Keratinocyte (primary cell): ENCODE measurements at regions not wholly inside any gene's neighbourhood (a gene's known extent, or its start where the extent isn't known, plus 50 kb on each side); places are given as distances from the start of the nearest gene placed in this dataset.
"Not testable (repeated sequence)": the region's sequence is repeated elsewhere in the genome, so short reads cannot be mapped to it uniquely, and the experiment has no call there.

Source experiments
- DNase-seq: peaks from one replicate; pipeline ENCODE4 v3.0.0-alpha.2; 2011; ENCODE audit warnings: low read depth, missing footprints, low spot score
- FAIRE-seq: peaks from 2 replicates; lab custom pipeline; 2011; peaks lifted over from hg19 to GRCh38; lab: Jason Lieb, UNC
- H2AFZ ChIP-seq: 2 replicates; pipeline ENCODE4 v1.6.0; 2012; ENCODE audit warnings: low read length, control low read depth, inconsistent platforms; ENCODE audit not compliant: control insufficient read depth
- H3K27ac ChIP-seq: 2 replicates; pipeline ENCODE4 v1.5.1; 2011; ENCODE audit warnings: low read length; ENCODE audit not compliant: control insufficient read depth, insufficient read depth
- H3K27me3 ChIP-seq: 3 replicates; pipeline ENCODE4 v1.6.0; 2011; ENCODE audit warnings: low read length; ENCODE audit not compliant: control insufficient read depth, insufficient read depth; ENCODE audit errors: extremely low read depth
- H3K36me3 ChIP-seq, 2 experiments: 2 replicates in 1 of 2; 3 replicates in 1 of 2; pipeline ENCODE4 v1.5.1; 2011; ENCODE audit warnings: low read length in 2 of 2, mild to moderate bottlenecking in 1 of 2; ENCODE audit not compliant: control insufficient read depth in 2 of 2, insufficient read depth in 2 of 2; ENCODE audit errors: extremely low read depth in 1 of 2
- H3K4me1 ChIP-seq: 3 replicates; pipeline ENCODE4 v1.5.1; 2011; ENCODE audit warnings: low read length; ENCODE audit not compliant: control insufficient read depth, insufficient read depth; ENCODE audit errors: extremely low read depth
- H3K4me2 ChIP-seq: 3 replicates; pipeline ENCODE4 v1.6.0; 2011; ENCODE audit warnings: low read depth, low read length; ENCODE audit not compliant: control insufficient read depth, insufficient read depth; ENCODE audit errors: extremely low read depth
- H3K4me3 ChIP-seq, 3 experiments: fragments of 200-600 bp in 1 of 3; sonication (generic) in 1 of 3; 2 replicates in 2 of 3; 3 replicates in 1 of 3; pipeline ENCODE4 v1.5.1; 2011 to 2016; ENCODE audit warnings: low read length in 3 of 3, mild to moderate bottlenecking in 3 of 3, control low read depth in 2 of 3, inconsistent platforms in 1 of 3, low read depth in 1 of 3, mixed read lengths in 1 of 3, mixed run types in 1 of 3, moderate library complexity in 1 of 3; ENCODE audit not compliant: control insufficient read depth in 2 of 3, insufficient read depth in 2 of 3; ENCODE audit errors: extremely low read depth in 1 of 3
- H3K79me2 ChIP-seq: 2 replicates; pipeline ENCODE4 v1.6.0; 2012; ENCODE audit warnings: low read length; ENCODE audit not compliant: control insufficient read depth, insufficient read depth
- H3K9ac ChIP-seq: 3 replicates; pipeline ENCODE4 v1.6.0; 2011; ENCODE audit warnings: low read length; ENCODE audit not compliant: control insufficient read depth, insufficient read depth; ENCODE audit errors: extremely low read depth
- H3K9me1 ChIP-seq: 3 replicates; pipeline ENCODE4 v1.6.0; 2011; ENCODE audit warnings: low read length; ENCODE audit not compliant: control insufficient read depth, insufficient read depth; ENCODE audit errors: extremely low read depth
- H3K9me3 ChIP-seq: 2 replicates; pipeline ENCODE4 v1.5.1; 2012; ENCODE audit warnings: low read depth, low read length; ENCODE audit not compliant: control insufficient read depth
- H4K20me1 ChIP-seq: 3 replicates; pipeline ENCODE4 v1.6.0; 2011; ENCODE audit warnings: low read length; ENCODE audit not compliant: control insufficient read depth, insufficient read depth; ENCODE audit errors: extremely low read depth
- EZH2 ChIP-seq: IDR thresholded peaks from one replicate; pipeline ENCODE4 v1.6.1; 2012; ENCODE audit warnings: inconsistent platforms, mild to moderate bottlenecking, low read length, moderate library complexity
- dilution Hi-C: fragments of 300-500 bp; cut with MboI; formaldehyde crosslinking; loops from one replicate; pipeline ENCODE4 v1.7.0; 2020; ENCODE audit warnings: low sequenced_read_pairs; ENCODE audit not compliant: extremely low pct_ligation_motif_present
- TF ChIP-seq, protein P1 (sequence below), 3 experiments: IDR thresholded peaks in 1 of 3; conservative IDR thresholded peaks in 1 of 3; optimal IDR thresholded peaks in 1 of 3; 2 replicates in 2 of 3; 3 replicates in 1 of 3; pipeline versions ENCODE3 to v1.5.1; 2011; ENCODE audit warnings: low read length in 3 of 3, mild to moderate bottlenecking in 3 of 3, moderate library complexity in 2 of 3, control low read depth in 1 of 3, inconsistent platforms in 1 of 3; ENCODE audit not compliant: insufficient read depth in 2 of 3; ENCODE audit errors: extremely low read depth in 1 of 3

DNA sequence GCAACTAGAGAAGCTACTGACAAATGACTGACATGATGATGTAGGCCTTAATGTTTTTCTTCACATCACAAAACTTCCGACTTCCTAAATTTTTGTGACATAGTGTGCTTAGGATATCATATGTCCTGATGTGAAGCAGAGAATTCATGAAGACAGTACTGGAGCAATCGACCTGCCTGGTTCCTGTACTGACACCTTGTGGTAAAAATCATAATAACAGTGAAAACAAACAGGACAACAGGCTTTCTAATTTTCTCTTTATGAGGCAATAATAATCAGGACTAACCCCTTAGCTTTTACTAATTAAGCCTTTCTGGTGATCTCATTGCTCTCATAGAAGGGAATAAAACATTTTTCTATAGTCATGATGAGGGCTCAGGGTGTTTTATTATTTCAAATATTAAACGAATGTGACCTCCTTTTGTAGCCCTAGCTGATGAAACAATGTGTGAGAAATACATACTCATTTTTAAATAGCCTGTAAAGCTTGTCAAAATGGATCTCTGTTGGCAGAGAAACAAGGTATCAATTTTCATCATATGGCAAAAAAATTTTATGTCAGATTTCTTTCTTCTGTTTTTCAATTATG is 158.4 kb downstream of the TENT5D start:
- Histone ChIP-seq H3K4me2 (no peak overlapping the region), H3K9ac (no peak overlapping the region), H3K27me3 (no peaks in the 10 kb centered on the region), H3K4me3 (no peak overlapping the region), H3K27ac (no peak overlapping the region), H2AFZ (no peak overlapping the region), H3K79me2 (no peaks in the 10 kb centered on the region), H3K9me1 (no peaks in the 10 kb centered on the region), H3K4me1 (no peaks in the 10 kb centered on the region), H3K36me3 (no peaks in the 10 kb centered on the region), H4K20me1 (no peaks in the 10 kb centered on the region), H3K9me3 (no peaks in the 10 kb centered on the region)
- DNase-seq = peak; percentile 4
- FAIRE-seq = no peak
- dilution Hi-C loops = no loop called here
- TF ChIP-seq EZH2 = no peak
- TF ChIP-seq, protein P1, sequence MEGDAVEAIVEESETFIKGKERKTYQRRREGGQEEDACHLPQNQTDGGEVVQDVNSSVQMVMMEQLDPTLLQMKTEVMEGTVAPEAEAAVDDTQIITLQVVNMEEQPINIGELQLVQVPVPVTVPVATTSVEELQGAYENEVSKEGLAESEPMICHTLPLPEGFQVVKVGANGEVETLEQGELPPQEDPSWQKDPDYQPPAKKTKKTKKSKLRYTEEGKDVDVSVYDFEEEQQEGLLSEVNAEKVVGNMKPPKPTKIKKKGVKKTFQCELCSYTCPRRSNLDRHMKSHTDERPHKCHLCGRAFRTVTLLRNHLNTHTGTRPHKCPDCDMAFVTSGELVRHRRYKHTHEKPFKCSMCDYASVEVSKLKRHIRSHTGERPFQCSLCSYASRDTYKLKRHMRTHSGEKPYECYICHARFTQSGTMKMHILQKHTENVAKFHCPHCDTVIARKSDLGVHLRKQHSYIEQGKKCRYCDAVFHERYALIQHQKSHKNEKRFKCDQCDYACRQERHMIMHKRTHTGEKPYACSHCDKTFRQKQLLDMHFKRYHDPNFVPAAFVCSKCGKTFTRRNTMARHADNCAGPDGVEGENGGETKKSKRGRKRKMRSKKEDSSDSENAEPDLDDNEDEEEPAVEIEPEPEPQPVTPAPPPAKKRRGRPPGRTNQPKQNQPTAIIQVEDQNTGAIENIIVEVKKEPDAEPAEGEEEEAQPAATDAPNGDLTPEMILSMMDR (optimal IDR thresholded peaks at IDR 0.05 in 1 of 3, IDR thresholded peaks at IDR 0.05 in 1 of 3, conservative IDR thresholded peaks at IDR 0.05 in 1 of 3; ENCODE audit: extremely low read depth in 1 of 3, insufficient read depth in 2 of 3, low read length in 3 of 3) = peak; percentile 31 to 57 (median 36)

DNA sequence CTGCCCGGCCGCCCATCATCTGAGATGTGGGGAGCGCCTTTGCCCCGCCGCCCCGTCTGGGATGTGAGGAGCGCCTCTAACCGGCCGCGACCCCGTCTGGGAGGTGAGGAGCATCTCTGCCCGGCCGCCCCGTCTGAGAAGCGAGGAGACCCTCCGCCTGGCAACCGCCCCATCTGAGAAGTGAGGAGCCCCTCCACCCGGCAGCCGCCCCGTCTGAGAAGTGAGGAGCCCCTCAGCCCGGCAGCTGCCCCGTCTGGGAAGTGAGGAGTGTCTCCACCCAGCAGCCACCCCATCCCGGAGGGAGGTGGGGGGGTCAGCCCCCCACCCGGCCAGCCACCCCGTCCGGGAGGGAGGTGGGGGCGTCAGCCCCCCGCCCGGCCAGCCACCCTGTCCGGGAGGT is 170.7 kb downstream of the TENT5D start:
- H2AFZ ChIP-seq, FAIRE-seq, H3K27me3 ChIP-seq, dilution Hi-C loops, H3K9me1 ChIP-seq, DNase-seq, H3K79me2 ChIP-seq, H3K9ac ChIP-seq, H4K20me1 ChIP-seq, H3K9me3 ChIP-seq, H3K27ac ChIP-seq, H3K36me3 ChIP-seq, H3K4me3 ChIP-seq, H3K4me1 ChIP-seq, H3K4me2 ChIP-seq: not testable (repeated sequence)
